NOMO-1 treated with DMSO at 0.1 percent for 48 hours (cell line): ENCODE measurements at regions not wholly inside any gene's neighbourhood (a gene's known extent, or its start where the extent isn't known, plus 50 kb on each side); places are given as distances from the start of the nearest gene placed in this dataset.

Source experiments
- DNase-seq: peaks from one replicate; lab custom pipeline; 2025; ENCODE audit not compliant: unreplicated experiment; lab: John Stamatoyannopoulos, UW

DNA sequence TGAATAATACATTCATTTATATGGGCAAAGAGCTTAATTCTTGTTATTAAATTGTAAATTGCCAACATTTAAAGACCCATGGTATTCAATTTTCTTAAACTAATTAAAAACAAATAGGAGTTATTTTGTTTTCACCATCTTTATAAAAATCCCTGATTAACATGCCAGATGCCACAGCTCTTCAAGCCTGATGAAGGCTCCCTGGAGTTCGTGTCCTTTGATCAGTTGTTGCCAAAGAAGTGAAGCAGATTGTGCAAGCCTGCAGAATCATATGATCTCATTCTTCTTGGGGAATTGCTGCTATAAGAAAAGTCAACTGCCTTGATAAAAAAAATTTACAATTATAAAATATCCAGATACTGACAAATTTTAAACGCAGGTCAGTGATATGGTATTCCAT is 288.3 kb upstream of the PPFIA2 start:
- no peak for DNase-seq

DNA sequence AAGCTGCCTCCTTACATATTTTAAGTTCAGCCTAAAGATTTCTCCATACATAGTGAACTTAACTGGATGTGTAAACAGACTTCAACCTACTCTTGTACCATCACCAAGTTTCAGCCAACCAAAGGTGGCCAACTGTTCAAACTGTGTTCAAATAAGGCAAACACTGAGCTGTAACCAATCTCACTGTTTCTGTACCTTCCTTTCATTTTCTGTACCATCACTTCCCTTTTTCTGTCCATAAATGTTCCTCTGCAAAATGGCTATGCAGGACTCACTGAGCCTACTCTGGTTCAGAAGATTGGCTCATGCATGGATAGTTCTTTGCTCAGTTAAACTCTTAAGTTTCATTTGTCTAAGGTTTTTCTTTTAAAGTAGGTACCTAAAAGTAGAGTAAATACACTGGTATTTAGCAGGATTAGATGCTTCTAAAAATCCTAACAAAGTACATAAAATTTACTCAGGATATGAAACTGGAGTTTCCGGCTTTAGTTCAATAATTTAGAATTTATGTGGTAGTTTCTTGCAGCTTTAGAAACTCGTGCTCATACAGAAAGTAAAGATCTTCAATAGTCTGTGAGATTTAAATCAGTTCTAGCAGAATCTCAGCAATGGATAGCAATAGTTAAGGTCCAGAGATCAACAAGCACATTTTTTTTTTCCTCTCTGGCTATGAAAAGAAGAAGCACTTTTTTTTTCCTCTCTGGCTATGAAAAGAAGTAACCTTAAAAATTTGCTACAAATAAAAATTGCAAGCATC is 282.0 kb upstream of the PPFIA2 start:
- peak; percentile 69 for DNase-seq

- DNase-seq, result no peak
Observed at GRCh38 chr12:82034769-82035168, 275.6 kb upstream of the PPFIA2 start.

- peak; percentile 60 for DNase-seq
Observed at GRCh38 chr12:82029936-82030335, 270.8 kb upstream of the PPFIA2 start.

DNA sequence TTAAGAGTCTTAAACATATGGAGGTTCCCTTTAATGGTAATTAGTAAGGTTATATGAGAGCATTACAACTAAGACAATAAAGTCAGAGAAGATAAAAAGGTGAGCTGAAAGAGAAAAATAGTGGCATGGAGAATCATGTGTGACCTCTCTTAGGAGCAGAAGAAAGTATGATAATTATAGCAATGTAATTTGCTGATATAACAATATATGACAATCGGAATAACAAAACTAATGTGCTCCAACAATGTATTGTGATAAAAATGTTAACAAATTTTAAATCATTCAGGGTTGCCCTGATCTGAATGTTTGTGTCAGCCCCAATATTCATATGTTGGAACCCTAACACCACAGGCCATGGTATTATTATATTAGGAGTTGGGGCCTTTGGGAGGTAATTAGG is 269.6 kb upstream of the PPFIA2 start:
- DNase-seq, result no peak

DNA sequence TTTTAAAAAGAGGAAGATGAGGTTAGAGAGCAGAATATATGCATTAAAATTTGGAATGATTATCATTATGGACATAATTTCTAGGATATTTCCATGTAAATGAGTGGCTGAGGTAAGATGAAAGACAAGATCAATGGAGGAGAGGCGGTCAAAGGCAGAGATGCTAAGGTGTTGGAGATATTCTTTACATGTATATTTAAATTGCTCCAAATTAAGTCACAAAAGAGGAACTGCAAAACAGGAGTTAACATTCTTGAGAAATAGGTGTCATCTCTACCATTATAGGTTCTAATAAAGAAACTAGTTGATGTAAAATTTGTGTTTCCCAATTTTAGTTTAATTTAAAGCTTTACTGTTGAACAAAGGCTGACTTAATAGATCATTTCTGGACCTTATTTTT is 268.5 kb upstream of the PPFIA2 start:
- peak; percentile 79 for DNase-seq

DNA sequence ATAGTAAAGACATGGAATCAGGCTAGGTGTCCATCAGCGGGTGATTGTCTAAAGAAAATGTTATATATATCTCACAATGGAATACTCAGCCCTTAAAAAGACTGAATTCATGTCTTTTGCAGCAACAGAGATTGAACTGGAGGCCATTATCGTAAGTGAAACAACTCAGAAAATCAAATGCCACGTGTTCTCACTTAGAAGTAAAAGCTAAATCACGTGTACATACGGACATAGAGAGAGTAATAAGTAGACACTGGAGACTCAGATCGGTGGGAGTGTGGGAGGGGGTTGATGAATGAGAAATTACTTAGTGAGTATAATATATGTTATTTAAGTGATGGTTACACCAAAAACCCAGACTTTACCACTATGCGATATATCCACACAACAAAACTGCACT is 266.3 kb upstream of the PPFIA2 start:
- DNase-seq, result no peak

DNA sequence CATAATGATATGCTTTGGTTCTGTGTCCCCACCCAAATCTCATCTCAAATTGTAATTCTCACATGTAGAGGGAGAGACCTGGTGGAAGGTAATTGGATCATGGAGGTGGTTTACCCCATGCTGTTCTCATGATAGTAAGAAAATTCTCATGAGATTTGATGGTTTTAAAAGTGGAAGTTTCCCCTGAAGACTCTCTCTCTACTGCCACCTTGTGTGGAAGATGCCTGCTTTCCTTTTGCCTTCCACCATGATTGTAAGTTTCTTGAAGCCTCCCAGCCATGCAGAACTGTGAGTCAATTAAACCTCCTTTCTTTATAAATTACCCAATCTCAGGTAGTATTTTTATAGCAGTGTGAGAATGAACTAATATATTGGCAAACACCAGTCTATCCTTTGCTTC is 260.4 kb upstream of the PPFIA2 start:
- no peak for DNase-seq

DNA sequence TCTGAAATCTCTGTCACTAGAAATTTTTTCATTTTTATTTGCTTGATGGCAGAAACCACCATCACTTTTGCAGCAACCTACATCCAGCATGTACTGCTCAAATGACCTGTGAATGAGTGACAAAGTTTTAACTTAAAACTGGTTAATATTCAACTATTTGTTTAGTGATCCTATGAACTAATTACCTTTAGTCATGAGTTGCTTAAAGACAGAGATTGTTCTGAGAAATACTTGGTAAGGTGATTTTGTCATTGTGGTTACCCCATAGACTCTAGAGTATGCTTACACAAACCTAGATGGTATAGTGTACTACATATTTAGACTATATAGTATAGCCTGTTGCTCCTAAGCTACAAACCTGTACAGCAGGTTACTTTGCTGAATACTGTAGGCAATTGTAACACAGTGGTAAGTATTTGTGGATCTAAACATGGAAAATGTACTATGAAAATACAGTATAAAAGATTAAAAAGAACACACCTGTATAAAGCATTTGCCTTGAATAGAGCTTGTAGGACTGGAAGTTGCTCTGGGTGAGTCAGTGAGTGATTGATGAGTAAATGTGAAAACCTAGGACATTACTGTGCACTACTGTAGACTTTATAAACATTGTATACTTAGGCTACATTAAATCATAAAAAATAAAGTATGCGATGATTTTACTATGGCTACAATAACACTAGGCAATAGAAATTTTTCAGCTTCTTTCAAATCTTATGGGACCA is 256.6 kb upstream of the PPFIA2 start:
- DNase-seq, result no peak

DNA sequence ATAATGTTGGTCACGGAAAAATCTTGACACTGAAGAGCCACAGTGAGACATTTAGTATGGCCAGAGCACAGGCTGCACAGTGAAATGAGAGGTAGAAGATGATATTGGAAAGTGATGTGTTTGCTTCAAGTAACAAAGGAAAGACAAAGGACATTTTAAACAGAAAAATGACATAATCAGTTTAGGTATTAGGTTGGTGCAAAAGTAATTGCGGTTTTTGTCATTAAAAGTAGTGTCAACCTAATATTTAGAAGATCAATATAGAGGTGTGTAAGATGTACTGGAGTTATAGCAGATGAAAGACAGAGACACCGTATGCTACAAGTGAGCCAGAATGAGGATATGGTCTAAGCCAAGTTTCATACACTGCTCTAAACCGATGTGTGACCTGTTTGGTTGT is 253.0 kb upstream of the PPFIA2 start:
- DNase-seq, result no peak

DNA sequence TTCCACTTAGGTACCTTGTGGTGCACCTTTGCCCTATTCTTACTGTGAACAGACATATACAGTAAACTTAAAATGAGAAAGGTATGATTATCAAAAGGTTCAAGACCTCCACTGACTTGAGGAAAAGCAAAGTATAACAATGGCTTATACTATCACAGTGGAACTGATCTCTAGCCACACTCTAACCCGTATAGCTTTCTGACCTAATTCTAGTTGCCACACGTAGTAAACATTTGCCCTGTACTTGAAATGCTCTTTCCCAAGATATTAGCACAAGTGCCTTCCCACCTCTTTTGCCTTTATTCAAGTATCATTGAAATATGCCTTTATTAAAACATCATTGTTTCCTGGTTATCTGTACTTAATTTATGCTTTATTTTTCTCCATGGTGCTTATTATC is 250.4 kb upstream of the PPFIA2 start:
- DNase-seq, result no peak

- no peak for DNase-seq
Observed at GRCh38 chr12:82008251-82008650, 249.1 kb upstream of the PPFIA2 start.

GRCh38 chr12:81998761-81999378 is 239.7 kb upstream of the PPFIA2 start:
- no peak for DNase-seq

DNA sequence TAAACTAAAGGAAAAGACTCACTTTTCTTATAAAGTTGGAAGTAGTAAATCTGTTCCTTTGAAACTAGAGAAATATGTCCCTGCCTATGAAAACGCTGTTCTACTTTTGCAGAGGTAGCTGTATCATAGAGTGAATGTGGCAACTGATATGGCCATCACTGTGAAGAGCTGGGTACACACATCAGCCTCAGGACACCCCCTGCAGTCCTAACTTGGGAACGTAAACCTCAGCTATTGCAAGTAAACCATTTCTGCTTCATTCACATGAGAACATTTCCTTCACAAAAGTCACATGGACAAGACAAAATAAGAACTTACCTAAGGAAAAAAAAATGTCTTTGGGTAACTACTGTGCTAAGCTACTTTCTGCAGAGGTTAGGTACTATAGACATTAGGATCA is 233.3 kb upstream of the PPFIA2 start:
- peak; percentile 41 for DNase-seq

GRCh38 chr12:81991868-81992267 is 232.7 kb upstream of the PPFIA2 start:
- DNase-seq, result no peak

DNA sequence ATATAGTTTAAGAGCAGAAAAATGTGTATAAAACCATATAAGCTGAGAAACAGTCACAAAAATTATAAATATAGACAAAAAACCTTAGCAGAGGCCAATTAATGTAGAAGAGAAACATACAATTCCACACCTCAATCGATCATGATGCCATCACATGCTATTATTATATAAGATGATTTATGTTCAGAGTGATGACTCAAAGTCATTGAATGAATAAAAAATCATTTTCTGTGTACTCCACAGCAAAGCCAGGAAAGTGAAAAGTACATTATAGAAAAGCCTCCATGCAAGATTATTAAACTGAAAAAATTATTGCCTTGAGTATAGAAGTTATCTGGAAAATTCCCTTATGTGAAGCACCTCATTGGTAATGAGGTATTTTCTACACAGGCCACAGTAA is 229.2 kb upstream of the PPFIA2 start:
- DNase-seq, result no peak

GRCh38 chr12:81987371-81987770 is 228.2 kb upstream of the PPFIA2 start:
- DNase-seq, result no peak

DNA sequence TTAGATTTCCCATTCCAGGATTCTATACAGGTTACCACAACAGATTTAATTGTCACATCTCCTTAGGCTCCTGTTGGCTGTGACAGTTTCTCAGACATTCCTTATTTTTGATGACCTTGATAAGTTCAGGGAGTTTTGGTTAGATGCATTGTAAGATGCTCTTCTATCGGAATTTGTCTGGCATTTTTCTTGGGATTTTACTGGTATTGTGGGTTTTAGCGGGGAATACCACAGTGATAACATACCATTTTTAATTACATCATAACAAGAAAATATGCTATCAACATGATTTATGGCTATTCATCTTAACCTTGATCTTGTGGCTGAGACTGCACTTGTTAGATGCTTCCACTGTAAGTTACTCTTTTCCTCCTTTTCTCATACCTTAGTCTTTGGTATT is 217.5 kb upstream of the PPFIA2 start:
- no peak for DNase-seq

DNA sequence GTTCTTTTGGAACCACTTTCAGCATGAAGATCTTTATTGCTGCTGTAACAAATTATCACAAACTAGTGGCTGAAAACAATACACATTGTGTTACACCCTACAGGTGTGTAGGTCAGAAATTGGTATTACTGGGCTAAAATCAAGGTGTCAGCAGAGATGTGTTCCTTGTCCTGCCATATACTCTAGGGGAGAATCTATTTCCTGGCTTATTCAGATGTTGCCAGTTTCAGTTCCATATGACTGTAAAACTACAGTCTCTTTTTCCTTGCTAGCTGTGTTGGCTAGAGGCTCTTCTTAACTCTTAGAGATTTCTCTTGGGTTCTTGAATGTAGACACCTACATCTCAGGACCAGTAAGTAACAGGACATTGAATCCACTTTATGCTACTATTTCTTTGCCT is 215.6 kb upstream of the PPFIA2 start:
- DNase-seq, result no peak

DNA sequence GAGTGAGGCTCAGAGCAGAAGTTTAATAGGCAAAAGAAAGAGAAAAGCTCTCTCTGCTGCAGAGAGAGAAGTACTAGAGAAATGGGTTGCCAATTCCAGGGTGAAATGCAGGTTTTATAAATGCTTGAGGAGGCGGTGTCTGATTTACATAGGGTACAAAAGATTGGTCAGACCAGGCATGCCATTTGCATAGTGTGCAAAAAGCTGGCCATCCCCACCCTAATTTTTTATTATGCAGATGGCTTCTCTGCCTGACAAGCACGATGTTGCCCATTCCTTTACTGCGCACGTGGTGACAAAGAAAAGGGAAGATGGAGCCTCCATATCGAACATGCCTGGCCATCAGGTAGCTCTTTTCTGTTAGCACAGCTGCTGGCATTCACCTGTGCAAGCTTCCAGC is 209.3 kb upstream of the PPFIA2 start:
- no peak for DNase-seq

GRCh38 chr12:81963636-81964035 is 204.5 kb upstream of the PPFIA2 start:
- no peak for DNase-seq

DNA sequence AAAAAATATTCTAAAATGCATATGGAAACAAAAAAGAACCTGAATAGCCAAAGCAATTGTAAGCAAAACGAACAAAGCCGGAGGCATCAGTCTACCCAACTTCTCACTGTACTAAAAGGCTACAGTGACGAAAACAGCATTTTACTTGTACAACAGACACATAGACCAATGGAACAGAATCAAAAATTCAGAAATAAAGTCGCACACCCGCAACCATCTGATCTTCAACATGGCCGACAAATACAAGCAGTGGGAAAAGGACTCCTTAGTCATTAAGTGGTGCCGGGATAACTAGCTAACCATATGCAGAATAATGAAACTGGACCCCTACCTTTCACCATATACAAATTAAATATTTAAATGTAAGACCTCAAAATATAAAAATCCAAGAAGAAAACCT is 203.9 kb upstream of the PPFIA2 start:
- DNase-seq, result no peak
